Thymus (tissue), 11 donors: ENCODE measurements at regions not wholly inside any gene's neighbourhood (a gene's known extent, or its start where the extent isn't known, plus 50 kb on each side); places are given as distances from the start of the nearest gene placed in this dataset.

ENCODE experiments used
- DNase-seq, 9 donors: peaks; one replicate each; pipeline ENCODE4 v3.0.0-alpha.2; 2013; ENCODE audit warnings: low spot score in 9 of 9, low read depth in 6 of 9, missing footprints in 1 of 9
- H3K27ac ChIP-seq, 2 donors: one replicate each; pipeline ENCODE4 v1.5.1; 2013; ENCODE audit warnings: control low read depth in 1 of 2, low read depth in 1 of 2, low read length in 1 of 2, mild to moderate bottlenecking in 1 of 2, moderate library complexity in 1 of 2
- H3K27me3 ChIP-seq, 2 donors: one replicate each; pipeline ENCODE4 v1.5.1; 2013; ENCODE audit warnings: low read length in 1 of 2; ENCODE audit not compliant: control insufficient read depth in 2 of 2, insufficient read depth in 1 of 2
- H3K36me3 ChIP-seq, 2 donors: one replicate each; pipeline ENCODE4 v1.5.1; 2013; ENCODE audit warnings: low read length in 1 of 2, mild to moderate bottlenecking in 1 of 2, moderate library complexity in 1 of 2; ENCODE audit not compliant: control insufficient read depth in 2 of 2, insufficient read depth in 2 of 2
- H3K4me1 ChIP-seq, 2 donors: one replicate each; pipeline ENCODE4 v1.5.1; 2013; ENCODE audit warnings: low read length in 2 of 2; ENCODE audit not compliant: control insufficient read depth in 2 of 2, insufficient read depth in 2 of 2
- H3K4me3 ChIP-seq, 2 donors: one replicate each; pipeline ENCODE4 v1.5.1; 2013; ENCODE audit warnings: low read length in 2 of 2, control low read depth in 1 of 2, mild to moderate bottlenecking in 1 of 2
- H3K9me3 ChIP-seq, 2 donors: one replicate each; pipeline ENCODE4 v1.5.1; 2013; ENCODE audit warnings: low read length in 1 of 2, mild to moderate bottlenecking in 1 of 2; ENCODE audit not compliant: control insufficient read depth in 2 of 2, insufficient read depth in 1 of 2
- WGBS: extraction: QIAGEN DNeasy Blood & Tissue Kit; methylation state at CpG from one replicate; pipeline ENCODE4 v1.1.7; 2013; 5-methylcytosine and 5-hydroxymethylcytosine counted together
- donor health status: healthy.

- Histone ChIP-seq H3K36me3 (no peaks in the 10 kb centered on the region), H3K27me3 (no peaks in the 10 kb centered on the region), H3K4me1 (no peaks in the 10 kb centered on the region), H3K9me3 (no peaks in the 10 kb centered on the region), H3K4me3 (no peak overlapping the region), H3K27ac (no peak overlapping the region)
- DNase-seq = no peak
- WGBS = 82% methylated on average over 2 of the region's 2 CpGs
Measured at GRCh38 chr13:64057372-64058020, 2641.8 kb upstream of the PCDH20 start.

GRCh38 chr13:64054321-64054720, 2638.7 kb upstream of the PCDH20 start:
- Histone ChIP-seq H3K27me3 (no peaks in the 10 kb centered on the region), H3K27ac (no peak overlapping the region), H3K4me3 (no peak overlapping the region), H3K9me3 (no peaks in the 10 kb centered on the region), H3K36me3 (no peaks in the 10 kb centered on the region), H3K4me1 (no peaks in the 10 kb centered on the region)
- WGBS = 1% methylated on average over 1 of the region's 1 CpG
- no peak for DNase-seq

GRCh38 chr13:64052521-64052920, 2636.9 kb upstream of the PCDH20 start:
- Histone ChIP-seq H3K4me3 (no peak overlapping the region), H3K27me3 (no peaks in the 10 kb centered on the region), H3K36me3 (no peaks in the 10 kb centered on the region), H3K9me3 (no peaks in the 10 kb centered on the region), H3K27ac (no peak overlapping the region), H3K4me1 (no peaks in the 10 kb centered on the region)
- 81% methylated on average over 1 of the region's 1 CpG for WGBS
- DNase-seq = no peak

GRCh38 chr13:64051278-64051677, 2635.6 kb upstream of the PCDH20 start:
- no peaks in the 10 kb centered on the region for H3K4me1 ChIP-seq
- no peaks in the 10 kb centered on the region for H3K9me3 ChIP-seq
- no peak overlapping the region for H3K4me3 ChIP-seq
- H3K36me3 ChIP-seq = no peaks in the 10 kb centered on the region
- H3K27me3 ChIP-seq = no peaks in the 10 kb centered on the region
- no peak for DNase-seq
- H3K27ac ChIP-seq = no peak overlapping the region

- no peaks in the 10 kb centered on the region for H3K27me3 ChIP-seq
- H3K9me3 ChIP-seq = no peaks in the 10 kb centered on the region
- H3K4me1 ChIP-seq = no peaks in the 10 kb centered on the region
- DNase-seq = no peak
- no peak overlapping the region for H3K4me3 ChIP-seq
- H3K27ac ChIP-seq = no peak overlapping the region
- WGBS = 94% methylated on average over 2 of the region's 2 CpGs
- no peaks in the 10 kb centered on the region for H3K36me3 ChIP-seq
Measured at GRCh38 chr13:64041296-64041695, 2625.6 kb upstream of the PCDH20 start.

GRCh38 chr13:64033921-64034320, 2618.3 kb upstream of the PCDH20 start:
- no peak for DNase-seq
- H3K27ac ChIP-seq = no peak overlapping the region
- H3K36me3 ChIP-seq = no peaks in the 10 kb centered on the region
- H3K4me3 ChIP-seq = no peak overlapping the region
- no peaks in the 10 kb centered on the region for H3K27me3 ChIP-seq
- WGBS = 96% methylated on average over 1 of the region's 1 CpG
- H3K4me1 ChIP-seq = no peaks in the 10 kb centered on the region
- H3K9me3 ChIP-seq = peaks cover 0 to 3% of the 10 kb centered on the region in 2 donors

- DNase-seq = no peak
- Histone ChIP-seq H3K4me3 (no peak overlapping the region), H3K4me1 (no peaks in the 10 kb centered on the region), H3K27me3 (no peaks in the 10 kb centered on the region), H3K36me3 (no peaks in the 10 kb centered on the region), H3K9me3 (peaks cover 0 to 3% of the 10 kb centered on the region in 2 donors), H3K27ac (no peak overlapping the region)
- WGBS = 92% methylated on average over 19 of the region's 19 CpGs
Measured at GRCh38 chr13:64029343-64030093, 2613.9 kb upstream of the PCDH20 start.

GRCh38 chr13:64028551-64028950, 2612.9 kb upstream of the PCDH20 start:
- peaks cover 0 to 3% of the 10 kb centered on the region in 2 donors for H3K9me3 ChIP-seq
- H3K4me3 ChIP-seq = no peak overlapping the region
- H3K27me3 ChIP-seq = no peaks in the 10 kb centered on the region
- H3K36me3 ChIP-seq = no peaks in the 10 kb centered on the region
- DNase-seq = no peak
- H3K4me1 ChIP-seq = no peaks in the 10 kb centered on the region
- H3K27ac ChIP-seq = no peak overlapping the region

- H3K9me3 ChIP-seq = no peaks in the 10 kb centered on the region
- H3K4me3 ChIP-seq = no peak overlapping the region
- DNase-seq = no peak
- H3K27me3 ChIP-seq = no peaks in the 10 kb centered on the region
- WGBS = 92% methylated on average over 2 of the region's 2 CpGs
- no peaks in the 10 kb centered on the region for H3K36me3 ChIP-seq
- no peak overlapping the region for H3K27ac ChIP-seq
- H3K4me1 ChIP-seq = no peaks in the 10 kb centered on the region
Measured at GRCh38 chr13:64020126-64020525, 2604.5 kb upstream of the PCDH20 start.
